ENCODE measurements at regions not wholly inside any gene's neighbourhood (a gene's known extent, or its start where the extent isn't known, plus 50 kb on each side); places are given as distances from the start of the nearest gene placed in this dataset.
"Not testable (repeated sequence)": the region's sequence is repeated elsewhere in the genome, so short reads cannot be mapped to it uniquely, and the experiment has no call there.

GRCh38 chr11:91624021-91624420, 600.6 kb upstream of the FAT3 start:
- DNase-seq: no peak

GRCh38 chr11:91608677-91609076, 615.9 kb upstream of the FAT3 start:
- DNase-seq: no peak

- DNase-seq: no peak
Measured at GRCh38 chr11:91596111-91596510, 628.5 kb upstream of the FAT3 start.

GRCh38 chr11:91591021-91591420, 633.6 kb upstream of the FAT3 start:
- no peak for DNase-seq

- DNase-seq: no peak
Measured at GRCh38 chr11:91587131-91587530, 637.5 kb upstream of the FAT3 start.

GRCh38 chr11:91585035-91585801, 639.4 kb upstream of the FAT3 start:
- DNase-seq: no peak

- DNase-seq: no peak
Measured at GRCh38 chr11:91563176-91563575, 661.4 kb upstream of the FAT3 start.

GRCh38 chr11:91560434-91560833, 664.2 kb upstream of the FAT3 start:
- no peak for DNase-seq

- no peak for DNase-seq
Measured at GRCh38 chr11:91538065-91538464, 686.6 kb upstream of the FAT3 start.

- no peak for DNase-seq
Measured at GRCh38 chr11:91536366-91536765, 688.3 kb upstream of the FAT3 start.

GRCh38 chr11:91528965-91529364, 695.7 kb upstream of the FAT3 start:
- no peak for DNase-seq

GRCh38 chr11:91527380-91528030, 697.1 kb upstream of the FAT3 start:
- DNase-seq: no peak

GRCh38 chr11:91513734-91514133, 710.9 kb upstream of the FAT3 start:
- DNase-seq: no peak

GRCh38 chr11:91497847-91498246, 726.8 kb upstream of the FAT3 start:
- no peak for DNase-seq

GRCh38 chr11:91495837-91496236, 728.8 kb upstream of the FAT3 start:
- DNase-seq: no peak

GRCh38 chr11:91489989-91490388, 734.6 kb upstream of the FAT3 start:
- no peak for DNase-seq

- not testable (repeated sequence) for DNase-seq
Measured at GRCh38 chr11:91483956-91484355, 740.7 kb upstream of the FAT3 start.

- not testable (repeated sequence) for DNase-seq
Measured at GRCh38 chr11:91481875-91482274, 742.7 kb upstream of the FAT3 start.

GRCh38 chr11:91470656-91471055, 754.0 kb upstream of the FAT3 start:
- DNase-seq: no peak

- DNase-seq: no peak
Measured at GRCh38 chr11:91459840-91460239, 764.8 kb upstream of the FAT3 start.

GRCh38 chr11:91446267-91446666, 778.4 kb upstream of the FAT3 start:
- no peak for DNase-seq

- no peak for DNase-seq
Measured at GRCh38 chr11:91435694-91436395, 788.8 kb upstream of the FAT3 start.

GRCh38 chr11:91433284-91434010, 791.2 kb upstream of the FAT3 start:
- DNase-seq: no peak
